Psoas muscle (tissue), 7 donors: ENCODE measurements at regions not wholly inside any gene's neighbourhood (a gene's known extent, or its start where the extent isn't known, plus 50 kb on each side); places are given as distances from the start of the nearest gene placed in this dataset.

Source experiments
- ATAC-seq, 4 donors: fragments of 200-7000 bp; cut with Tn5 transposase; one replicate each; pipeline ENCODE4 v1.9.1; 2020; ENCODE audit warnings: moderate library complexity in 3 of 4, mild to moderate bottlenecking in 2 of 4
- DNase-seq, 2 donors: peaks; one replicate each; pipeline ENCODE4 v3.0.0-alpha.2; 2020
- H3K27ac ChIP-seq: fragments of 200-600 bp; one replicate; pipeline ENCODE4 v1.8.0; 2022
- H3K27me3 ChIP-seq, 3 donors: fragments of 200-600 bp in 1 of 3; one replicate each; pipeline versions ENCODE4 v1.6.1 to v1.8.0; 2013 to 2022; ENCODE audit warnings: low read length in 2 of 3, mild to moderate bottlenecking in 2 of 3, moderate library complexity in 1 of 3; ENCODE audit not compliant: insufficient read depth in 3 of 3
- H3K36me3 ChIP-seq, 2 donors: fragments of 200-600 bp in 1 of 2; one replicate each; pipeline versions ENCODE4 v1.6.1 to v1.8.0; 2013 to 2022; ENCODE audit warnings: low read depth in 1 of 2, mild to moderate bottlenecking in 1 of 2, moderate library complexity in 1 of 2; ENCODE audit not compliant: insufficient read depth in 1 of 2
- H3K4me1 ChIP-seq: fragments of 200-600 bp; one replicate; pipeline ENCODE4 v1.8.0; 2022
- H3K4me3 ChIP-seq: fragments of 200-600 bp; one replicate; pipeline ENCODE4 v1.8.0; 2022; ENCODE audit warnings: mild to moderate bottlenecking
- H3K9me3 ChIP-seq: fragments of 200-600 bp; one replicate; pipeline ENCODE4 v1.8.0; 2022
- WGBS, 3 donors: extraction: QIAGEN DNeasy Blood & Tissue Kit; methylation state at CpG; one replicate each; pipeline versions ENCODE4 v1.1.6 to v1.1.7; 2013; 5-methylcytosine and 5-hydroxymethylcytosine counted together
- intact Hi-C, 2 donors: fragments of 100-400 bp; cut with DNase I; formaldehyde crosslinking; loops; one replicate each; pipeline versions ENCODE4 v1.11.0 to v1.14.2; 2022
- TF ChIP-seq, protein P1 (sequence below): fragments of 200-600 bp; IDR thresholded peaks from one replicate; pipeline ENCODE4 v1.8.0; 2022; ENCODE audit warnings: antibody characterized with exemption
- donor health status: healthy with polysubstance abuse.
- donor health status: DM: no; HTN: no; CAD: no; lungs with moderate emphysema.
- donor health status: Bipolar disorder and iron deficiency.
- donor health status: healthy.
- donor health status: DM: yes; HTN: yes; CAD: no.
- donor health status: DM: no; HTN: no; CAD: no.
- donor health status: DM: yes; HTN: yes; CAD: no.

DNA sequence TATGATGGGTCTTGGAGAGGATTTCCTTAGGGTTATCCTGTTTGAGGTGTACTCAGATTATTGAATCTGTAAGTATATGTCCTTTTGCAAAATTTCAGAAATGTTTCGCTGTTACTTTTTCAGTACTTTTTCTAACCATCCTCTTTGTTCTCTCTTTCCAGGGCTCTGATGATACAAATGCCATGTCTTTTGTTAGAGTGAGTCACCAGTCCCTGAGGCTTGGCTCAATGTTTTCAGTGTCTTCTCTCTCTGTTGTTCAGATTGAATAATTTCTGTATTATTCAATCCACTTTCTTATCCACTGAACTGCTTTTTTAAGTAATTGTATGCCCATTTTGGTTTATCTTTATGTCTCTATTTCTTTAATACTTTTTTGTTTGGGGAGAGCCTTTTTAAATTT lies 449.4 kb downstream of the TNS3 start:
- TF ChIP-seq, protein P1, sequence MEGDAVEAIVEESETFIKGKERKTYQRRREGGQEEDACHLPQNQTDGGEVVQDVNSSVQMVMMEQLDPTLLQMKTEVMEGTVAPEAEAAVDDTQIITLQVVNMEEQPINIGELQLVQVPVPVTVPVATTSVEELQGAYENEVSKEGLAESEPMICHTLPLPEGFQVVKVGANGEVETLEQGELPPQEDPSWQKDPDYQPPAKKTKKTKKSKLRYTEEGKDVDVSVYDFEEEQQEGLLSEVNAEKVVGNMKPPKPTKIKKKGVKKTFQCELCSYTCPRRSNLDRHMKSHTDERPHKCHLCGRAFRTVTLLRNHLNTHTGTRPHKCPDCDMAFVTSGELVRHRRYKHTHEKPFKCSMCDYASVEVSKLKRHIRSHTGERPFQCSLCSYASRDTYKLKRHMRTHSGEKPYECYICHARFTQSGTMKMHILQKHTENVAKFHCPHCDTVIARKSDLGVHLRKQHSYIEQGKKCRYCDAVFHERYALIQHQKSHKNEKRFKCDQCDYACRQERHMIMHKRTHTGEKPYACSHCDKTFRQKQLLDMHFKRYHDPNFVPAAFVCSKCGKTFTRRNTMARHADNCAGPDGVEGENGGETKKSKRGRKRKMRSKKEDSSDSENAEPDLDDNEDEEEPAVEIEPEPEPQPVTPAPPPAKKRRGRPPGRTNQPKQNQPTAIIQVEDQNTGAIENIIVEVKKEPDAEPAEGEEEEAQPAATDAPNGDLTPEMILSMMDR: no peak
- H3K9me3 ChIP-seq: no peaks in the 10 kb centered on the region
- no peak overlapping the region for H3K27ac ChIP-seq
- H3K4me1 ChIP-seq: no peaks in the 10 kb centered on the region
- 90 to 97% (median 96%) methylated on average over 1 of the region's 1 CpG for WGBS, 3 donors
- ATAC-seq: no peak
- no peak overlapping the region for H3K4me3 ChIP-seq
- intact Hi-C loops: no loop called here
- no peak for DNase-seq
- H3K36me3 ChIP-seq: no peaks in the 10 kb centered on the region
- H3K27me3 ChIP-seq: no peaks in the 10 kb centered on the region

DNA sequence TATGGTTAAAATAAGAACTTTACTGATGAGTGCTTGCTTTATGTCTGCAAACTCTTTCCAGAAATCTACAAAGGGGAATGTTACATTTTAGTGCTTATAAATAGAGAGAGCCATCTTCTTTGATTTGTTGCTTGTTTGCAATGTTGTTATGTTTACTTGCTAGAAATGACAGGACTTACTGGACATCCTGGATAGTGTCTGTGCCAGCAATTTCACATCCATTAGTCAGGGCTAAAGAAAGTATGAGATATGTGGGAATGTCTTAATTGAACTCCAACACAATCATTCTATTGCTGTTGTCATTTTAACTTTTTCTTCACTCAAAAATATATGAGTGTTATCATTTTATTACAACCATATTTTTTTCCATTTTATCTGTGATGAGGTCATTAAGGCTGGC lies 453.2 kb downstream of the TNS3 start:
- Histone ChIP-seq H3K36me3 (no peaks in the 10 kb centered on the region), H3K27me3 (no peaks in the 10 kb centered on the region), H3K4me3 (no peak overlapping the region), H3K27ac (no peak overlapping the region), H3K4me1 (no peaks in the 10 kb centered on the region), H3K9me3 (no peaks in the 10 kb centered on the region)
- intact Hi-C loops: no loop called here
- ATAC-seq (no peak), DNase-seq (no peak)
- TF ChIP-seq, protein P1: no peak

DNA sequence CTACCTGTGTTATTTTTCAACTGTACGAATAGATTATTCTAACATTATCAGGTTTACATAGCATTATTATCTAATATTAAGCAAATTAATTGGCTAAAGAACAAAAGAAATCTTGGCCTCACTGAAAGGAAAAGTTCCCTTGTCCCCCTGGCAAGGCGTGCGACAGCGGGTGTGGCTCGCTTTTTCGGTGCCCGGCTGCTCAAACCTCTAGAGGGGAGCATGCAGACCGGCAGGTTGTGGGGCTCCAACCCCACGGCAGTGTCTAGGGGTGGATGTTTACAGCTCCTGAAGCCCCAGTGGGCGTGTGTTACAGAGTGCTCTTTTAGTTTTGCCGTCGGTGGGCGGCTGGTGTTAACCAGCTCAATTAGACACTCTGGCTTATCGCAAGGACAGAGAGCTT lies 456.4 kb downstream of the TNS3 start:
- intact Hi-C loops: no loop called here
- WGBS, 3 donors: 83 to 86% (median 85%) methylated on average over 14 of the region's 14 CpGs

DNA sequence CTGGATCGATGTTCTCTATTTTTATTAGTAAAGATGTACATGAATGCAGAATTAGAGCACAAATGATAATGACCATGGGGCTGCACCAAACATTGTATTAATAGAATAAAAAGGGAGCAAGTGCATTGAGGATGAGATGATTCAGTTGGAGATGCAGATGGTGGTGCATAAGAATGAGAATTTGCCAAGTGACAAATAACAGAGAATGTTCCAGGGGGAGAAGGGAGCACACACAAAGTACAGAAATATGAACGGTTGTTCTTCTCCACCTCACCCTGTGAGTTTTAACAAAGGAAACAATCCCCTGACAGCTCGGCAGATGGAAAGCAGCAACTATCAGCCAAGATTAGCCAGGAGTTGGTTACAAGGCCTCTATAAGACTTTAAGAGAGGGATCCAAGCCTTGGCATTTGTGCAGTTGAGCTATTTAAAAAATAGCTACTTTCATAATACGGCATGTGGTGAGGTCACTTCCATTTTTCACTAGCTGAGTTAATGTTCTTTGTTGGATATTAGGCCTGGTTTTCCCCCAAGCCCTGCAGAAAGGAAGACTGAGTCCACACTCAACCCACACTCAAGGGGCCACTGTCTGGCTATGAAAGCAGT lies 462.5 kb downstream of the TNS3 start:
- intact Hi-C loops: no loop called here
- H3K36me3 ChIP-seq: no peaks in the 10 kb centered on the region
- no peaks in the 10 kb centered on the region for H3K27me3 ChIP-seq
- 50 to 57% (median 55%) methylated on average over 4 of the region's 4 CpGs for WGBS, 3 donors
- no peaks in the 10 kb centered on the region for H3K9me3 ChIP-seq
- TF ChIP-seq, protein P1: no peak
- ATAC-seq: no peak
- no peak overlapping the region for H3K4me3 ChIP-seq
- H3K27ac ChIP-seq: no peak overlapping the region
- H3K4me1 ChIP-seq: no peaks in the 10 kb centered on the region
- no peak for DNase-seq

More for the DNA sequence above, 456.4 kb downstream of the TNS3 start:
- H3K4me3 ChIP-seq: no peak overlapping the region
- no peak for ATAC-seq
- no peaks in the 10 kb centered on the region for H3K36me3 ChIP-seq
- H3K4me1 ChIP-seq: no peaks in the 10 kb centered on the region
- H3K27me3 ChIP-seq: no peaks in the 10 kb centered on the region
- no peaks in the 10 kb centered on the region for H3K9me3 ChIP-seq
- TF ChIP-seq, protein P1: no peak
- DNase-seq: no peak
- no peak overlapping the region for H3K27ac ChIP-seq

DNA sequence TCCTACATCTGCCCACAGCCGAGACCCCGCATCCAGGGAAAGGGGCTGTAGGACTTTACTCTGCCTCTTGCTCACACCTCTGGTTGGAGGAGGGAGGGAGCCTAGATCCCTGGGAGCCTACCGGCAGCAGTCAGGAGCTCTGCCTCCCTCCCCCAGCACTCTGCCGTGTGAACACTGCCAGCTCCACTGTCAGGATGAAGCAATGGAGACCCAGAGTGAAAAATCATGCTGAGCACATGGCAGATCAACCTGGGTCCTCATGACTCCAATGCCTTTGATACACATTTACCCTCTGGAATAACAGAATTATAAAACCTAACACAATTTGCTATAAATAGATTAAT lies 477.7 kb downstream of the TNS3 start:
- no peaks in the 10 kb centered on the region for H3K9me3 ChIP-seq
- H3K4me3 ChIP-seq: no peak overlapping the region
- H3K4me1 ChIP-seq: no peaks in the 10 kb centered on the region
- no peak overlapping the region for H3K27ac ChIP-seq
- WGBS, 3 donors: 41 to 62% (median 52%) methylated on average over 4 of the region's 4 CpGs
- ATAC-seq (no peak), DNase-seq (no peak)
- intact Hi-C loops: no loop called here
- TF ChIP-seq, protein P1: no peak
- no peaks in the 10 kb centered on the region for H3K36me3 ChIP-seq
- H3K27me3 ChIP-seq: no peaks in the 10 kb centered on the region
